Spinal cord (tissue), 9 donors: ENCODE measurements at regions not wholly inside any gene's neighbourhood (a gene's known extent, or its start where the extent isn't known, plus 50 kb on each side); places are given as distances from the start of the nearest gene placed in this dataset.
"Not testable (repeated sequence)": the region's sequence is repeated elsewhere in the genome, so short reads cannot be mapped to it uniquely, and the experiment has no call there.

Experiments used
- DNase-seq, 6 donors: peaks; one replicate each; pipeline versions ENCODE4 v3.0.0 to v3.0.0-alpha.2; 2013 to 2015; ENCODE audit warnings: low spot score in 6 of 6, low read depth in 4 of 6
- H3K27ac ChIP-seq: one replicate; pipeline ENCODE4 v1.5.1; 2013; ENCODE audit warnings: low read depth, low read length, control low read depth
- H3K27me3 ChIP-seq: one replicate; pipeline ENCODE4 v1.6.1; 2013; ENCODE audit warnings: low read length; ENCODE audit not compliant: control insufficient read depth, insufficient read depth
- H3K36me3 ChIP-seq: one replicate; pipeline ENCODE4 v1.6.1; 2013; ENCODE audit warnings: low read length; ENCODE audit not compliant: control insufficient read depth, insufficient read depth
- H3K4me1 ChIP-seq: one replicate; pipeline ENCODE4 v1.6.1; 2013; ENCODE audit warnings: low read length; ENCODE audit not compliant: control insufficient read depth, insufficient read depth
- H3K4me3 ChIP-seq: one replicate; pipeline ENCODE4 v1.5.1; 2013; ENCODE audit warnings: low read depth, low read length, control low read depth
- H3K9me3 ChIP-seq: one replicate; pipeline ENCODE4 v1.6.1; 2013; ENCODE audit warnings: low read length; ENCODE audit not compliant: control insufficient read depth, insufficient read depth
- WGBS: methylation state at CpG from one replicate; pipeline ENCODE4 v1.1.5; 2013; ENCODE audit warnings: missing lambda C conversion rate; ENCODE audit not compliant: insufficient coverage; 5-methylcytosine and 5-hydroxymethylcytosine counted together
- donor health status: healthy.

GRCh38 chr13:74562381-74562780, 428.2 kb upstream of the KLF12 start:
- Histone ChIP-seq H3K27me3 (no peaks in the 10 kb centered on the region), H3K9me3 (no peaks in the 10 kb centered on the region), H3K4me3 (no peak overlapping the region), H3K4me1 (no peaks in the 10 kb centered on the region), H3K36me3 (no peaks in the 10 kb centered on the region), H3K27ac (no peak overlapping the region)
- no CpG with 5 or more reads among the region's 1 CpG for whole genome bisulfite sequencing
- DNase-seq = no peak

GRCh38 chr13:74561155-74561554, 427.0 kb upstream of the KLF12 start:
- Histone ChIP-seq H3K9me3 (no peaks in the 10 kb centered on the region), H3K36me3 (no peaks in the 10 kb centered on the region), H3K27ac (no peak overlapping the region), H3K4me3 (no peak overlapping the region), H3K4me1 (no peaks in the 10 kb centered on the region), H3K27me3 (no peaks in the 10 kb centered on the region)
- no peak for DNase-seq

GRCh38 chr13:74560325-74560724, 426.1 kb upstream of the KLF12 start:
- H3K4me3 ChIP-seq = no peak overlapping the region
- H3K36me3 ChIP-seq = no peaks in the 10 kb centered on the region
- WGBS = 86% methylated on average over 1 of the region's 4 CpGs
- no peaks in the 10 kb centered on the region for H3K4me1 ChIP-seq
- no peak for DNase-seq
- H3K27ac ChIP-seq = no peak overlapping the region
- no peaks in the 10 kb centered on the region for H3K9me3 ChIP-seq
- H3K27me3 ChIP-seq = no peaks in the 10 kb centered on the region

- no CpG with 5 or more reads among the region's 1 CpG for WGBS
- Histone ChIP-seq H3K9me3 (no peaks in the 10 kb centered on the region), H3K27me3 (no peaks in the 10 kb centered on the region), H3K36me3 (no peaks in the 10 kb centered on the region), H3K4me1 (no peaks in the 10 kb centered on the region), H3K27ac (no peak overlapping the region), H3K4me3 (no peak overlapping the region)
- no peak for DNase-seq
Observed at GRCh38 chr13:74557870-74558269, 423.7 kb upstream of the KLF12 start.

GRCh38 chr13:74555651-74556420, 421.6 kb upstream of the KLF12 start:
- DNase-seq = peak in 2 of 6 donors; percentile 19 to 66
- H3K27me3 ChIP-seq = no peaks in the 10 kb centered on the region
- WGBS = 80% methylated on average over 1 of the region's 9 CpGs
- H3K36me3 ChIP-seq = no peaks in the 10 kb centered on the region
- no peaks in the 10 kb centered on the region for H3K9me3 ChIP-seq
- no peak overlapping the region for H3K27ac ChIP-seq
- no peak overlapping the region for H3K4me3 ChIP-seq
- no peaks in the 10 kb centered on the region for H3K4me1 ChIP-seq

- WGBS = 63% methylated on average over 3 of the region's 3 CpGs
- Histone ChIP-seq H3K4me1 (no peaks in the 10 kb centered on the region), H3K27me3 (no peaks in the 10 kb centered on the region), H3K4me3 (no peak overlapping the region), H3K27ac (no peak overlapping the region), H3K9me3 (no peaks in the 10 kb centered on the region), H3K36me3 (no peaks in the 10 kb centered on the region)
- peak in 1 of 6 donors; percentile 38 for DNase-seq
Observed at GRCh38 chr13:74555276-74555625, 421.0 kb upstream of the KLF12 start.

GRCh38 chr13:74554569-74555275, 420.5 kb upstream of the KLF12 start:
- no peak overlapping the region for H3K27ac ChIP-seq
- H3K9me3 ChIP-seq = no peaks in the 10 kb centered on the region
- DNase-seq = peak in 2 of 6 donors; percentile 27 to 87
- no peaks in the 10 kb centered on the region for H3K4me1 ChIP-seq
- no peak overlapping the region for H3K4me3 ChIP-seq
- H3K36me3 ChIP-seq = no peaks in the 10 kb centered on the region
- no peaks in the 10 kb centered on the region for H3K27me3 ChIP-seq
- no CpG with 5 or more reads among the region's 8 CpGs for WGBS

- no peaks in the 10 kb centered on the region for H3K36me3 ChIP-seq
- no peak for DNase-seq
- H3K27me3 ChIP-seq = no peaks in the 10 kb centered on the region
- no peak overlapping the region for H3K4me3 ChIP-seq
- no peaks in the 10 kb centered on the region for H3K4me1 ChIP-seq
- H3K9me3 ChIP-seq = no peaks in the 10 kb centered on the region
- H3K27ac ChIP-seq = no peak overlapping the region
- WGBS = no CpG with 5 or more reads among the region's 2 CpGs
Observed at GRCh38 chr13:74550039-74550438, 415.8 kb upstream of the KLF12 start.

- WGBS = 91% methylated on average over 8 of the region's 11 CpGs
- not testable (repeated sequence) for H3K4me1 ChIP-seq, H3K27me3 ChIP-seq, H3K9me3 ChIP-seq, DNase-seq, H3K27ac ChIP-seq, H3K4me3 ChIP-seq, H3K36me3 ChIP-seq
Observed at GRCh38 chr13:74536649-74537048, 402.4 kb upstream of the KLF12 start.

GRCh38 chr13:74533226-74533625, 399.0 kb upstream of the KLF12 start:
- H3K4me3 ChIP-seq = no peak overlapping the region
- no peaks in the 10 kb centered on the region for H3K27me3 ChIP-seq
- no peak for DNase-seq
- H3K4me1 ChIP-seq = no peaks in the 10 kb centered on the region
- no peak overlapping the region for H3K27ac ChIP-seq
- H3K9me3 ChIP-seq = no peaks in the 10 kb centered on the region
- WGBS = no CpG with 5 or more reads among the region's 2 CpGs
- no peaks in the 10 kb centered on the region for H3K36me3 ChIP-seq
